Lower leg skin (tissue), 4 donors: ENCODE measurements at regions not wholly inside any gene's neighbourhood (a gene's known extent, or its start where the extent isn't known, plus 50 kb on each side); places are given as distances from the start of the nearest gene placed in this dataset.
"Not testable (repeated sequence)": the region's sequence is repeated elsewhere in the genome, so short reads cannot be mapped to it uniquely, and the experiment has no call there.

Experiments
- DNase-seq, 2 donors: peaks; one replicate each; pipeline ENCODE4 v3.0.0-alpha.2; 2019; ENCODE audit warnings: low spot score in 2 of 2
- H3K4me3 ChIP-seq: fragments of 200-600 bp; sonication (generic); 2 replicates; pipeline ENCODE4 v1.5.1; 2017; ENCODE audit warnings: mild to moderate bottlenecking, low read depth; ENCODE audit not compliant: poor library complexity, severe bottlenecking
- CTCF ChIP-seq, 3 donors: fragments of 450-650 bp; IDR thresholded peaks; one replicate each; pipeline ENCODE4 v1.5.1; 2016; ENCODE audit warnings: antibody characterized with exemption in 3 of 3, mild to moderate bottlenecking in 3 of 3, moderate library complexity in 2 of 3
- POLR2A ChIP-seq, 2 donors: fragments of 450-650 bp; IDR thresholded peaks; one replicate each; pipeline ENCODE4 v1.6.1; 2016 to 2017; ENCODE audit warnings: antibody characterized with exemption in 2 of 2, mild to moderate bottlenecking in 1 of 2, moderate library complexity in 1 of 2
- WGBS, 2 donors: methylation state at CpG; one replicate each; pipeline ENCODE4 v1.1.5; 2018; 5-methylcytosine and 5-hydroxymethylcytosine counted together
- intact Hi-C: fragments of 100-400 bp; cut with DNase I; formaldehyde crosslinking; loops from one replicate; pipeline ENCODE4 v1.15.0; 2023; ENCODE audit warnings: low total_unique reads

- intact Hi-C loops: no loop called here
- TF ChIP-seq POLR2A (IDR thresholded peaks at IDR 0.05) (no peak), CTCF (IDR thresholded peaks at IDR 0.05) (no peak)
- 37 to 51% methylated on average over 3 of the region's 3 CpGs for WGBS, 2 donors
- H3K4me3 ChIP-seq: no peak overlapping the region
- DNase-seq: no peak
Observed at GRCh38 chr4:23423540-23423939, 466.3 kb downstream of the PPARGC1A start.

GRCh38 chr4:23422878-23423277 lies 467.0 kb downstream of the PPARGC1A start:
- TF ChIP-seq CTCF (IDR thresholded peaks at IDR 0.05): no peak
- TF ChIP-seq POLR2A (IDR thresholded peaks at IDR 0.05): no peak
- 96 to 98% methylated on average over 1 of the region's 1 CpG for WGBS, 2 donors
- no peak overlapping the region for H3K4me3 ChIP-seq
- intact Hi-C loops: no loop called here
- no peak for DNase-seq

- intact Hi-C loops: no loop called here
- TF ChIP-seq POLR2A (IDR thresholded peaks at IDR 0.05) (no peak), CTCF (IDR thresholded peaks at IDR 0.05) (no peak)
Observed at GRCh38 chr4:23413631-23414030, 476.2 kb downstream of the PPARGC1A start.

GRCh38 chr4:23412701-23413100 lies 477.1 kb downstream of the PPARGC1A start:
- DNase-seq: no peak
- 50 to 63% methylated on average over 3 of the region's 3 CpGs for WGBS, 2 donors
- TF ChIP-seq POLR2A (IDR thresholded peaks at IDR 0.05): no peak
- TF ChIP-seq CTCF (IDR thresholded peaks at IDR 0.05): no peak
- intact Hi-C loops: no loop called here
- H3K4me3 ChIP-seq: no peak overlapping the region

More at GRCh38 chr4:23413631-23414030, 476.2 kb downstream of the PPARGC1A start:
- 46 to 55% methylated on average over 3 of the region's 3 CpGs for WGBS, 2 donors
- DNase-seq: no peak
- no peak overlapping the region for H3K4me3 ChIP-seq

- WGBS, 2 donors: 69 to 74% methylated on average over 2 of the region's 2 CpGs
- intact Hi-C loops, DNase-seq, H3K4me3 ChIP-seq: not testable (repeated sequence)
Observed at GRCh38 chr4:23408913-23409312, 480.9 kb downstream of the PPARGC1A start.

GRCh38 chr4:23401572-23401971 lies 488.3 kb downstream of the PPARGC1A start:
- no peak overlapping the region for H3K4me3 ChIP-seq
- WGBS, 2 donors: 30 to 31% methylated on average over 3 of the region's 3 CpGs
- DNase-seq: no peak
- no peak for TF ChIP-seq POLR2A (IDR thresholded peaks at IDR 0.05)
- no peak for TF ChIP-seq CTCF (IDR thresholded peaks at IDR 0.05)
- intact Hi-C loops: no loop called here
